IMR-90 (cell line): ENCODE measurements at regions not wholly inside any gene's neighbourhood (a gene's known extent, or its start where the extent isn't known, plus 50 kb on each side); places are given as distances from the start of the nearest gene placed in this dataset.

Experiments
- ATAC-seq: fragments of 200-7000 bp; cut with Tn5 transposase; 2 replicates; pipeline ENCODE4 v1.9.1; 2020; ENCODE audit warnings: low read depth, mild to moderate bottlenecking, moderate library complexity
- BruUV-seq: library from RNA; stranded (reverse); fragments of 400-500 nt; replicated peaks from 2 replicates; lab custom pipeline; 2021; lab: Mats Ljungman, UMichigan
- CTCF ChIA-PET: fragments of 300-600 bp; formaldehyde crosslinking; extraction: SDS; loops from one replicate; lab custom pipeline; 2021; ENCODE audit warnings: antibody characterized with exemption; lab: Yijun Ruan, JAX
- POLR2A ChIA-PET: fragments of 300-600 bp; sonication (Branson Sonifier 250); formaldehyde crosslinking; loops from one replicate; lab custom pipeline; 2022; ENCODE audit warnings: antibody characterized with exemption; ENCODE audit not compliant: unreplicated experiment; lab: Charles Lee
- DNase-seq: peaks from one replicate; pipeline ENCODE4 v3.0.0; 2013
- H2AFZ ChIP-seq: replicated peaks from 2 replicates; pipeline ENCODE3; 2013; ENCODE audit warnings: low read length, mild to moderate bottlenecking; ENCODE audit not compliant: poor library complexity
- H2AK5ac ChIP-seq: 2 replicates; pipeline ENCODE4 v1.6.1; 2013; ENCODE audit warnings: low read depth, low read length, inconsistent platforms
- H2AK9ac ChIP-seq: replicated peaks from 2 replicates; pipeline ENCODE3; 2013; ENCODE audit warnings: mild to moderate bottlenecking, low read depth, low read length, moderate library complexity; ENCODE audit not compliant: poor library complexity
- H2BK120ac ChIP-seq: 2 replicates; pipeline ENCODE4 v1.6.1; 2013; ENCODE audit warnings: low read depth, low read length, inconsistent platforms
- H2BK15ac ChIP-seq: 3 replicates; pipeline ENCODE4 v1.6.1; 2013; ENCODE audit warnings: low read depth, low read length, inconsistent platforms
- H2BK20ac ChIP-seq: 2 replicates; pipeline ENCODE4 v1.6.1; 2013; ENCODE audit warnings: low read depth, mild to moderate bottlenecking, inconsistent platforms, low read length, moderate library complexity
- H2BK5ac ChIP-seq: 2 replicates; pipeline ENCODE4 v1.6.1; 2013; ENCODE audit warnings: mild to moderate bottlenecking, low read depth, low read length, inconsistent platforms; ENCODE audit not compliant: poor library complexity, severe bottlenecking
- H3K14ac ChIP-seq: replicated peaks from 2 replicates; pipeline ENCODE4 v1.6.1; 2013; ENCODE audit warnings: low read depth, low read length, inconsistent platforms
- H3K18ac ChIP-seq: 2 replicates; pipeline ENCODE4 v1.6.1; 2013; ENCODE audit warnings: low read depth, low read length, control low read depth
- H3K23ac ChIP-seq: 2 replicates; pipeline ENCODE4 v1.6.1; 2013; ENCODE audit warnings: low read depth, low read length, inconsistent platforms
- H3K27ac ChIP-seq: 2 replicates; pipeline ENCODE4 v1.5.1; 2013; ENCODE audit warnings: mild to moderate bottlenecking, control low read depth, low read length; ENCODE audit not compliant: insufficient read depth
- H3K27me3 ChIP-seq: 2 replicates; pipeline ENCODE4 v1.6.1; 2013; ENCODE audit warnings: low read length; ENCODE audit not compliant: control insufficient read depth, insufficient read depth
- H3K36me3 ChIP-seq: 2 replicates; pipeline ENCODE4 v1.6.1; 2013; ENCODE audit warnings: low read length, mixed read lengths; ENCODE audit not compliant: control insufficient read depth, insufficient read depth
- H3K4ac ChIP-seq: 2 replicates; pipeline ENCODE4 v1.6.1; 2013; ENCODE audit warnings: low read depth, low read length, inconsistent platforms
- H3K4me1 ChIP-seq: 2 replicates; pipeline ENCODE4 v1.6.1; 2013; ENCODE audit warnings: low read length, mixed read lengths; ENCODE audit not compliant: control insufficient read depth, insufficient read depth
- H3K4me2 ChIP-seq: 2 replicates; pipeline ENCODE4 v1.6.1; 2013; ENCODE audit warnings: low read depth, mild to moderate bottlenecking, control low read depth, low read length, moderate library complexity
- H3K4me3 ChIP-seq: 2 replicates; pipeline ENCODE4 v1.5.1; 2013; ENCODE audit warnings: low read depth, mild to moderate bottlenecking, control low read depth, low read length, moderate library complexity; ENCODE audit not compliant: insufficient read depth
- H3K56ac ChIP-seq: 2 replicates; pipeline ENCODE4 v1.6.1; 2013; ENCODE audit warnings: low read length, inconsistent platforms; ENCODE audit not compliant: insufficient read depth; ENCODE audit errors: extremely low read depth
- H3K79me1 ChIP-seq, 2 experiments: 2 replicates each; pipeline ENCODE4 v1.6.1; 2013; ENCODE audit warnings: low read length in 2 of 2, inconsistent platforms in 1 of 2, low read depth in 1 of 2
- H3K9ac ChIP-seq: 2 replicates; pipeline ENCODE4 v1.6.1; 2013; ENCODE audit warnings: low read depth, low read length, control low read depth
- H3K9me1 ChIP-seq: 2 replicates; pipeline ENCODE4 v1.6.1; 2013; ENCODE audit warnings: low read length, inconsistent platforms; ENCODE audit not compliant: insufficient read depth
- H3K9me3 ChIP-seq: 2 replicates; pipeline ENCODE4 v1.6.1; 2013; ENCODE audit warnings: low read length; ENCODE audit not compliant: control insufficient read depth, insufficient read depth
- H4K20me1 ChIP-seq: 2 replicates; pipeline ENCODE4 v1.6.1; 2013; ENCODE audit warnings: low read length, inconsistent platforms; ENCODE audit not compliant: insufficient read depth
- H4K5ac ChIP-seq: 2 replicates; pipeline ENCODE4 v1.6.1; 2013; ENCODE audit warnings: mild to moderate bottlenecking, low read depth, low read length, control low read depth
- H4K8ac ChIP-seq, 2 experiments: 2 replicates each; pipeline ENCODE4 v1.6.1; 2013; ENCODE audit warnings: low read depth in 2 of 2, low read length in 2 of 2, control low read depth in 1 of 2, inconsistent platforms in 1 of 2
- H4K91ac ChIP-seq: 2 replicates; pipeline ENCODE4 v1.6.1; 2013; ENCODE audit warnings: low read depth, low read length, inconsistent platforms; ENCODE audit not compliant: insufficient read depth
- BHLHE40 ChIP-seq: fragments of 150-350 bp; IDR thresholded peaks from 2 replicates; pipeline ENCODE4 v1.6.1; 2016; ENCODE audit warnings: mild to moderate bottlenecking, low read depth, low read length
- CEBPB ChIP-seq: IDR thresholded peaks from 2 replicates; pipeline ENCODE4 v1.6.1; 2012; ENCODE audit warnings: low read depth, low read length, improper control_type of control experiment
- CHD1 ChIP-seq: IDR thresholded peaks from 2 replicates; pipeline ENCODE4 v1.6.1; 2012; ENCODE audit warnings: low read depth, low read length, improper control_type of control experiment
- MAFK ChIP-seq: IDR thresholded peaks from 2 replicates; pipeline ENCODE4 v1.6.1; 2012; ENCODE audit warnings: low read depth, low read length, improper control_type of control experiment
- MAZ ChIP-seq: IDR thresholded peaks from 2 replicates; pipeline ENCODE4 v1.6.1; 2012; ENCODE audit warnings: low read depth, mild to moderate bottlenecking, low read length, improper control_type of control experiment, moderate library complexity, borderline replicate concordance
- MXI1 ChIP-seq: IDR thresholded peaks from 2 replicates; pipeline ENCODE4 v1.6.1; 2012; ENCODE audit warnings: low read depth, mild to moderate bottlenecking, low read length, moderate library complexity, borderline replicate concordance
- NFE2L2 ChIP-seq: fragments of 150-350 bp; IDR thresholded peaks from 2 replicates; pipeline ENCODE4 v1.6.1; 2016; ENCODE audit warnings: low read depth, mild to moderate bottlenecking, low read length
- POLR2A ChIP-seq: IDR thresholded peaks from 2 replicates; pipeline ENCODE4 v1.6.1; 2012; ENCODE audit warnings: mild to moderate bottlenecking, low read depth, low read length
- RAD21 ChIP-seq: IDR thresholded peaks from 2 replicates; pipeline ENCODE4 v1.6.1; 2012; ENCODE audit warnings: low read length, improper control_type of control experiment
- RCOR1 ChIP-seq: IDR thresholded peaks from 2 replicates; pipeline ENCODE4 v1.6.1; 2012; ENCODE audit warnings: mild to moderate bottlenecking, low read length, improper control_type of control experiment; ENCODE audit not compliant: insufficient replicate concordance
- RFX5 ChIP-seq: IDR thresholded peaks from 2 replicates; pipeline ENCODE4 v1.8.0; 2012; ENCODE audit warnings: low read depth, mild to moderate bottlenecking, low read length, moderate library complexity
- SMC3 ChIP-seq: fragments of 150-350 bp; IDR thresholded peaks from 2 replicates; pipeline ENCODE4 v1.6.1; 2016; ENCODE audit warnings: low read depth, mild to moderate bottlenecking, antibody characterized with exemption, low read length, moderate library complexity
- WGBS, 2 experiments: methylation state at CpG; one replicate each; pipeline versions ENCODE4 v1.1.5 to v1.1.7; 2013; ENCODE audit warnings: missing lambda C conversion rate in 2 of 2; ENCODE audit not compliant: insufficient read length in 1 of 2; ENCODE audit errors: extremely low coverage in 2 of 2; 5-methylcytosine and 5-hydroxymethylcytosine counted together
- dilution Hi-C: fragments of 300-500 bp; cut with HindIII; formaldehyde crosslinking; loops from one replicate; pipeline ENCODE4 v1.14.3; 2018; ENCODE audit warnings: low sequenced_read_pairs; ENCODE audit not compliant: unreplicated experiment
- in situ Hi-C: fragments of 300-500 bp; cut with MboI; formaldehyde crosslinking; loops from 3 replicates; pipeline ENCODE4 v1.14.3; 2019; ENCODE audit warnings: low sequenced_read_pairs, inconsistent platforms, mixed read lengths
- intact Hi-C: fragments of 100-400 bp; cut with micrococcal nuclease; formaldehyde crosslinking; loops from 2 replicates; pipeline ENCODE4 v1.10.0; 2022
- TF ChIP-seq, protein P1 (sequence below): fragments of 150-350 bp; IDR thresholded peaks from 2 replicates; pipeline ENCODE4 v1.6.1; 2017; ENCODE audit warnings: mild to moderate bottlenecking, antibody characterized with exemption, low read length, low read depth
- TF ChIP-seq, protein P2 (sequence below): conservative IDR thresholded peaks from 2 replicates; pipeline ENCODE4 v1.5.1; 2012; ENCODE audit warnings: mild to moderate bottlenecking, low read depth, low read length, improper control_type of control experiment
- TF ChIP-seq, protein P3 (sequence below): fragments of 150-350 bp; IDR thresholded peaks from 2 replicates; pipeline ENCODE4 v1.6.1; 2016; ENCODE audit warnings: low read depth, mild to moderate bottlenecking, low read length, moderate library complexity, borderline replicate concordance

DNA sequence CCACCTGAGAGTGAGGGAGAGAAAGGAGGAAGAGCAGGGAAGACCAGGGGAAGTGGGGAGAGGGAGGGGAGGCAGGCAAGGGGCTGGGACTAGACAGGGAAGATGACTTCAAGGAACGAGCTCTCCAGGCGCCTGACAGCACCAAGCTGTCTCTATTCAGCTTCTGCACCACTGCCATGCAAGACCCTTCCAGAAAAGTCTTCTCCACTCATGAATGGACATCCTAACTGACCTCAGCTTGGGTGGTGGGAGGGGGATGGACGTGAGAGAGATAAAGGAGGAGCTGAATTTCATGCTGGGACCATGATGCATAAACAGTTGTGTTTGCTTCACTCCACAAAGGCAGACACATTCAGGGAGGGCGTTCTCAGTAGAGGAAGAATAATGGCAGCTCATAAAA lies 206.4 kb upstream of the ARL4C start:
- Histone ChIP-seq H2AK5ac (peak overlapping the region; percentile 45), H3K36me3 (no peaks in the 10 kb centered on the region), H2AFZ (no peak overlapping the region), H2AK9ac (no peak overlapping the region), H3K4ac (peak overlapping the region; percentile 57; the same call in 1 of the 2 replicates), H4K91ac (no peak overlapping the region; the same call in 1 of the 2 replicates), H3K14ac (0 out of 2 replicates have a peak overlapping the region, but pooled peaks have one; percentile 28), H3K27me3 (no peaks in the 10 kb centered on the region), H3K9me1 (peaks cover 5% of the 10 kb centered on the region; the same call in 1 of the 2 replicates), H4K20me1 (no peaks in the 10 kb centered on the region), H3K79me1 (no peaks in the 10 kb centered on the region), H3K23ac (no peak overlapping the region), H2BK20ac (peak overlapping the region; percentile 3; the same call in 1 of the 2 replicates), H2BK15ac (peak overlapping the region; percentile 34; the same call in 1 of the 3 replicates), H2BK5ac (no peak overlapping the region), H3K27ac (no peak overlapping the region), H3K4me3 (no peak overlapping the region), H3K56ac (no peak overlapping the region), H3K9ac (no peak overlapping the region), H3K18ac (no peak overlapping the region; the same call in 1 of the 2 replicates), H3K9me3 (no peaks in the 10 kb centered on the region), H3K4me2 (no peak overlapping the region), H4K8ac (no peak overlapping the region), H2BK120ac (0 out of 2 replicates have a peak overlapping the region, but pooled peaks have one; percentile 11), H3K4me1 (peaks cover 3% of the 10 kb centered on the region; the same call in 1 of the 2 replicates), H4K5ac (no peak overlapping the region; the same call in 1 of the 2 replicates)
- in situ Hi-C loops: no loop called here
- TF ChIP-seq NFE2L2 (no peak), SMC3 (no peak), RCOR1 (no peak), RFX5 (no peak), CEBPB (no peak), BHLHE40 (no peak), MXI1 (no peak), MAFK (no peak), RAD21 (no peak), POLR2A (no peak), MAZ (no peak), CHD1 (no peak)
- TF ChIP-seq, protein P1, sequence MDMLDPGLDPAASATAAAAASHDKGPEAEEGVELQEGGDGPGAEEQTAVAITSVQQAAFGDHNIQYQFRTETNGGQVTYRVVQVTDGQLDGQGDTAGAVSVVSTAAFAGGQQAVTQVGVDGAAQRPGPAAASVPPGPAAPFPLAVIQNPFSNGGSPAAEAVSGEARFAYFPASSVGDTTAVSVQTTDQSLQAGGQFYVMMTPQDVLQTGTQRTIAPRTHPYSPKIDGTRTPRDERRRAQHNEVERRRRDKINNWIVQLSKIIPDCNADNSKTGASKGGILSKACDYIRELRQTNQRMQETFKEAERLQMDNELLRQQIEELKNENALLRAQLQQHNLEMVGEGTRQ: no peak
- TF ChIP-seq, protein P2, sequence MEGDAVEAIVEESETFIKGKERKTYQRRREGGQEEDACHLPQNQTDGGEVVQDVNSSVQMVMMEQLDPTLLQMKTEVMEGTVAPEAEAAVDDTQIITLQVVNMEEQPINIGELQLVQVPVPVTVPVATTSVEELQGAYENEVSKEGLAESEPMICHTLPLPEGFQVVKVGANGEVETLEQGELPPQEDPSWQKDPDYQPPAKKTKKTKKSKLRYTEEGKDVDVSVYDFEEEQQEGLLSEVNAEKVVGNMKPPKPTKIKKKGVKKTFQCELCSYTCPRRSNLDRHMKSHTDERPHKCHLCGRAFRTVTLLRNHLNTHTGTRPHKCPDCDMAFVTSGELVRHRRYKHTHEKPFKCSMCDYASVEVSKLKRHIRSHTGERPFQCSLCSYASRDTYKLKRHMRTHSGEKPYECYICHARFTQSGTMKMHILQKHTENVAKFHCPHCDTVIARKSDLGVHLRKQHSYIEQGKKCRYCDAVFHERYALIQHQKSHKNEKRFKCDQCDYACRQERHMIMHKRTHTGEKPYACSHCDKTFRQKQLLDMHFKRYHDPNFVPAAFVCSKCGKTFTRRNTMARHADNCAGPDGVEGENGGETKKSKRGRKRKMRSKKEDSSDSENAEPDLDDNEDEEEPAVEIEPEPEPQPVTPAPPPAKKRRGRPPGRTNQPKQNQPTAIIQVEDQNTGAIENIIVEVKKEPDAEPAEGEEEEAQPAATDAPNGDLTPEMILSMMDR: no peak
- TF ChIP-seq, protein P3, sequence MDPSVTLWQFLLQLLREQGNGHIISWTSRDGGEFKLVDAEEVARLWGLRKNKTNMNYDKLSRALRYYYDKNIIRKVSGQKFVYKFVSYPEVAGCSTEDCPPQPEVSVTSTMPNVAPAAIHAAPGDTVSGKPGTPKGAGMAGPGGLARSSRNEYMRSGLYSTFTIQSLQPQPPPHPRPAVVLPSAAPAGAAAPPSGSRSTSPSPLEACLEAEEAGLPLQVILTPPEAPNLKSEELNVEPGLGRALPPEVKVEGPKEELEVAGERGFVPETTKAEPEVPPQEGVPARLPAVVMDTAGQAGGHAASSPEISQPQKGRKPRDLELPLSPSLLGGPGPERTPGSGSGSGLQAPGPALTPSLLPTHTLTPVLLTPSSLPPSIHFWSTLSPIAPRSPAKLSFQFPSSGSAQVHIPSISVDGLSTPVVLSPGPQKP: no peak
- WGBS, 2 experiments: no CpG with 5 or more reads among the region's 4 CpGs
- ChIA-PET POLR2A (no interaction called here), CTCF (no interaction called here)
- DNase-seq (no peak), ATAC-seq (no peak)
- dilution Hi-C loops: no loop called here
- no TSS peak for BruUV-seq
- intact Hi-C loops: no loop called here
